ENCODE measurements at regions not wholly inside any gene's neighbourhood (a gene's known extent, or its start where the extent isn't known, plus 50 kb on each side); places are given as distances from the start of the nearest gene placed in this dataset.

DNA sequence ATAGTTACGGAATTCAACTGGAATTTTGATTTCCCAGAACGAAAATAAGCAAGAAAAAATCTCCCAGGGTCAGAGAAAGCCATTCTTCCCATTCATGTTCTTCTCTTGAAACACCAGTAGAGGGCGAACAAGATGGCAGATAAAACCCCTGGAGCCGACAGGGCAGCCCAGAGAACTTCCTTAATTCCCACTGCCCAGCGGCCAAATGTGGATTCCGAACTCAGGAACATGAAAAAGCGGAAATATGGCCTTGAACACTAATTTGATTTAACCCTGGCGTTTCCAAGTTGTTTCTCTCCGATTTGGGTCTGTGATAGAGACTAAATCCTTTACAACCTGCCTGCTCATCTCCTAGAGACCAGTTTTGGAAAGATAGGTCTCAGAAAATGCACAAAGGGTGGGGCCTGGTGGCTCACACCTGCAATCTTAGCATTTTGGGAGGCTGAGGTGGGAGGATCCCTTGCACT lies 100.7 kb upstream of the WAC start:
- Histone ChIP-seq H2BK15ac (ENCODE audit: low read depth, poor library complexity, severe bottlenecking) (no peak overlapping the region), H3K18ac (ENCODE audit: low read depth in 1 of 2, low read length in 2 of 2) (no peak overlapping the region), H3K27me3 (ENCODE audit: control insufficient read depth in 1 of 2, insufficient read depth in 1 of 2, low read length in 2 of 2) (peaks cover 4 to 6% of the 10 kb centered on the region in 2 experiments), H3K4me3 (ENCODE audit: insufficient read depth in 1 of 2, low read depth in 1 of 2, low read length in 2 of 2) (no peak overlapping the region), H3K36me3 (ENCODE audit: control insufficient read depth in 1 of 2, insufficient read depth in 2 of 2, low read depth in 1 of 2, low read length in 2 of 2) (no peaks in the 10 kb centered on the region), H3K9ac (ENCODE audit: low read length) (peak overlapping the region; percentile 57), H4K91ac (ENCODE audit: low read length) (no peak overlapping the region), H2BK120ac (ENCODE audit: low read depth, low read length) (no peak overlapping the region), H3K23ac (ENCODE audit: low read length in 2 of 2) (no peak overlapping the region), H3K4me1 (ENCODE audit: control insufficient read depth, insufficient read depth, low read depth, low read length) (no peaks in the 10 kb centered on the region), H2BK5ac (ENCODE audit: low read depth, low read length, poor library complexity, severe bottlenecking) (no peak overlapping the region), H3K79me1 (replicated peaks; ENCODE audit: low read length, poor library complexity, severe bottlenecking) (no peaks in the 10 kb centered on the region), H3K14ac (ENCODE audit: low read length in 2 of 2) (no peak overlapping the region), H4K8ac (ENCODE audit: low read length) (no peak overlapping the region), H3K9me3 (ENCODE audit: control insufficient read depth, low read length) (no peaks in the 10 kb centered on the region), H3K4me2 (ENCODE audit: low read length, poor library complexity, severe bottlenecking) (no peak overlapping the region), H3K4ac (ENCODE audit: low read depth in 1 of 2, low read length in 2 of 2) (no peak overlapping the region), H2BK12ac (ENCODE audit: low read length in 2 of 2) (no peak overlapping the region), H2AK5ac (ENCODE audit: low read length, severe bottlenecking) (no peak overlapping the region), H3K27ac (ENCODE audit: low read length, poor library complexity, severe bottlenecking) (no peak overlapping the region), H2AFZ (ENCODE audit: low read depth, low read length) (no peak overlapping the region)
- WGBS, result 5% methylated on average over 9 of the region's 9 CpGs
- peak; percentile 72 for DNase-seq

DNA sequence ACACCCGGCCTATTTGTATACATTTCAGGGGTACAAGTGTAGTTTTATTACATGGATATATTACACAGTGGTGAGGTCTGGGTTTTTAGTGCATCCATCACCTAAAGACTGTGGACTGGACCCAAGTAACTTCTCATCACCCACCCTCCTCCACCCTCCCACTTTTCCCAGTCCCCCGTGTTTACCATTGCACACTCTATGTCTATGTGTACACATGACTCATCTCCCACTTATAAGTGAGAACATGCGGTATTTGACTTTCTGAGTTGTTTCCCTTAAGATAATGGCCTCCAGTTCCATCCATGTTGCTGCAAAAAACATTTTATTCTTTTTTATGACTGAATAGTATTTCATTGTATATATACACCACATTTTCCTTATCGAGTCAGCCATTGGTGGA lies 98.9 kb upstream of the WAC start:
- H3K36me3 ChIP-seq (ENCODE audit: control insufficient read depth in 1 of 2, insufficient read depth in 2 of 2, low read depth in 1 of 2, low read length in 2 of 2), result no peaks in the 10 kb centered on the region
- no peak overlapping the region for H3K14ac ChIP-seq (ENCODE audit: low read length in 2 of 2)
- H3K79me1 ChIP-seq (replicated peaks; ENCODE audit: low read length, poor library complexity, severe bottlenecking), result no peaks in the 10 kb centered on the region
- no peak overlapping the region for H3K4ac ChIP-seq (ENCODE audit: low read depth in 1 of 2, low read length in 2 of 2)
- no peak overlapping the region for H3K4me2 ChIP-seq (ENCODE audit: low read length, poor library complexity, severe bottlenecking)
- H4K8ac ChIP-seq (ENCODE audit: low read length), result no peak overlapping the region
- WGBS, result 65% methylated on average over 2 of the region's 4 CpGs
- no peak overlapping the region for H3K23ac ChIP-seq (ENCODE audit: low read length in 2 of 2)
- H3K27me3 ChIP-seq (ENCODE audit: control insufficient read depth in 1 of 2, insufficient read depth in 1 of 2, low read length in 2 of 2), result peaks cover 4 to 12% of the 10 kb centered on the region in 2 experiments
- no peak overlapping the region for H4K91ac ChIP-seq (ENCODE audit: low read length)
- H3K27ac ChIP-seq (ENCODE audit: low read length, poor library complexity, severe bottlenecking), result no peak overlapping the region
- H3K9me3 ChIP-seq (ENCODE audit: control insufficient read depth, low read length), result no peaks in the 10 kb centered on the region
- no peak overlapping the region for H3K18ac ChIP-seq (ENCODE audit: low read depth in 1 of 2, low read length in 2 of 2)
- no peak overlapping the region for H2BK12ac ChIP-seq (ENCODE audit: low read length in 2 of 2)
- H3K4me1 ChIP-seq (ENCODE audit: control insufficient read depth, insufficient read depth, low read depth, low read length), result no peaks in the 10 kb centered on the region
- H3K9ac ChIP-seq (ENCODE audit: low read length), result no peak overlapping the region
- DNase-seq, result peak; percentile 2
- no peak overlapping the region for H2AK5ac ChIP-seq (ENCODE audit: low read length, severe bottlenecking)
- no peak overlapping the region for H2AFZ ChIP-seq (ENCODE audit: low read depth, low read length)
- H2BK15ac ChIP-seq (ENCODE audit: low read depth, poor library complexity, severe bottlenecking), result no peak overlapping the region
- no peak overlapping the region for H2BK5ac ChIP-seq (ENCODE audit: low read depth, low read length, poor library complexity, severe bottlenecking)
- H2BK120ac ChIP-seq (ENCODE audit: low read depth, low read length), result no peak overlapping the region
- H3K4me3 ChIP-seq (ENCODE audit: insufficient read depth in 1 of 2, low read depth in 1 of 2, low read length in 2 of 2), result no peak overlapping the region

DNA sequence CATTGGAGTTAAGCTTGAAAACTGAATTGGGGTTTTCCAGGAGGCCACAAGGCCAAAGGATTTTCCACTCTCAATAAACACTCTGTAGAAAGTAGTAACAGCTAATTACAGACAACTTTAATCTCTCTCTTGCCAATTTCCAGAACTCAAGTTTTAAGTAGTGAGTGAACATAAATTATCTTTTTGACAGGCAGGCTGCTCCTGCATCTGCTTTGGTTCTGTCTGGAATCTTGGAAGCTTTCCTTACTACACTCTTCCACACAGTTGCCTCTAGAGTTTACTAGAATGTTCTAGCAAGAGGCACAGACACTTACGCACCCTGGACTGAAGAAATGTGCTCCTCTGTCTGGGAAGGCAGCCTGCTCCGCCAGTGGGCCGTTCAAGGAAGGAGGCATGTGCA lies 90.5 kb upstream of the WAC start:
- Histone ChIP-seq H2BK15ac (ENCODE audit: low read depth, poor library complexity, severe bottlenecking) (no peak overlapping the region), H3K27ac (ENCODE audit: low read length, poor library complexity, severe bottlenecking) (no peak overlapping the region)

DNA sequence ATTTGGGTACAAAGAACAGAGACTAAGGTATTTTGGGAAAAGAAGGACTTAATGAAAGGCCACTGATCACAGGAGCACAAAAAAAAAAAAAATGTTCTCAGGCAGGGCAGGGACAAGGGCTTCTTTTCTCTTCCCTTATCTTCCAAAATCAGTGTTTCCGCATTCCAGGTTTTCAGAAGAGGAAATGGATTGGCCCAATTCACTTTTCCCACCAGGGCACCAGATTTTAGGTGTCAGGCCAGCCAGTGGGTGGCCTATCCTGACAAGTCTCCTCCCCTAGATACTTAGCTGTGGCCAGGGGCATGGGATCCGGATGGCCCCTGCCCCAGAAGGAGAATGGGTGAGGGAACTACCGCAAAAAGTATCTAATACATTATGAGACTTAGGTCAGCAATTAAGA lies 88.9 kb upstream of the WAC start:
- Histone ChIP-seq H3K18ac (ENCODE audit: low read depth in 1 of 2, low read length in 2 of 2) (no peak overlapping the region), H2AFZ (ENCODE audit: low read depth, low read length) (no peak overlapping the region), H2BK12ac (ENCODE audit: low read length in 2 of 2) (no peak overlapping the region), H3K4me3 (ENCODE audit: insufficient read depth in 1 of 2, low read depth in 1 of 2, low read length in 2 of 2) (no peak overlapping the region), H3K23ac (ENCODE audit: low read length in 2 of 2) (no peak overlapping the region), H3K36me3 (ENCODE audit: control insufficient read depth in 1 of 2, insufficient read depth in 2 of 2, low read depth in 1 of 2, low read length in 2 of 2) (no peaks in the 10 kb centered on the region), H3K27me3 (ENCODE audit: control insufficient read depth in 1 of 2, insufficient read depth in 1 of 2, low read length in 2 of 2) (peaks cover 0 to 9% of the 10 kb centered on the region in 2 experiments), H3K4me2 (ENCODE audit: low read length, poor library complexity, severe bottlenecking) (no peak overlapping the region), H3K14ac (ENCODE audit: low read length in 2 of 2) (no peak overlapping the region), H2BK15ac (ENCODE audit: low read depth, poor library complexity, severe bottlenecking) (no peak overlapping the region), H3K79me1 (replicated peaks; ENCODE audit: low read length, poor library complexity, severe bottlenecking) (no peaks in the 10 kb centered on the region), H3K4me1 (ENCODE audit: control insufficient read depth, insufficient read depth, low read depth, low read length) (no peaks in the 10 kb centered on the region), H3K27ac (ENCODE audit: low read length, poor library complexity, severe bottlenecking) (no peak overlapping the region), H4K8ac (ENCODE audit: low read length) (no peak overlapping the region), H3K4ac (ENCODE audit: low read depth in 1 of 2, low read length in 2 of 2) (no peak overlapping the region), H3K9me3 (ENCODE audit: control insufficient read depth, low read length) (no peaks in the 10 kb centered on the region), H4K91ac (ENCODE audit: low read length) (no peak overlapping the region), H2BK5ac (ENCODE audit: low read depth, low read length, poor library complexity, severe bottlenecking) (no peak overlapping the region), H2AK5ac (ENCODE audit: low read length, severe bottlenecking) (no peak overlapping the region), H3K9ac (ENCODE audit: low read length) (no peak overlapping the region), H2BK120ac (ENCODE audit: low read depth, low read length) (no peak overlapping the region)
- DNase-seq, result no peak
- 45% methylated on average over 3 of the region's 3 CpGs for WGBS

More for the DNA sequence above, 90.5 kb upstream of the WAC start:
- Histone ChIP-seq H3K14ac (ENCODE audit: low read length in 2 of 2) (no peak overlapping the region), H2BK120ac (ENCODE audit: low read depth, low read length) (no peak overlapping the region), H3K23ac (ENCODE audit: low read length in 2 of 2) (no peak overlapping the region), H3K4ac (ENCODE audit: low read depth in 1 of 2, low read length in 2 of 2) (no peak overlapping the region), H2BK12ac (ENCODE audit: low read length in 2 of 2) (no peak overlapping the region), H2AFZ (ENCODE audit: low read depth, low read length) (no peak overlapping the region), H3K4me1 (ENCODE audit: control insufficient read depth, insufficient read depth, low read depth, low read length) (no peaks in the 10 kb centered on the region), H2BK5ac (ENCODE audit: low read depth, low read length, poor library complexity, severe bottlenecking) (no peak overlapping the region), H3K27me3 (ENCODE audit: control insufficient read depth in 1 of 2, insufficient read depth in 1 of 2, low read length in 2 of 2) (peaks cover 5 to 9% of the 10 kb centered on the region in 2 experiments), H4K91ac (ENCODE audit: low read length) (no peak overlapping the region), H3K36me3 (ENCODE audit: control insufficient read depth in 1 of 2, insufficient read depth in 2 of 2, low read depth in 1 of 2, low read length in 2 of 2) (no peaks in the 10 kb centered on the region), H4K8ac (ENCODE audit: low read length) (no peak overlapping the region), H3K4me2 (ENCODE audit: low read length, poor library complexity, severe bottlenecking) (no peak overlapping the region), H3K4me3 (ENCODE audit: insufficient read depth in 1 of 2, low read depth in 1 of 2, low read length in 2 of 2) (no peak overlapping the region), H3K9me3 (ENCODE audit: control insufficient read depth, low read length) (no peaks in the 10 kb centered on the region), H3K18ac (ENCODE audit: low read depth in 1 of 2, low read length in 2 of 2) (no peak overlapping the region), H3K79me1 (replicated peaks; ENCODE audit: low read length, poor library complexity, severe bottlenecking) (no peaks in the 10 kb centered on the region), H2AK5ac (ENCODE audit: low read length, severe bottlenecking) (no peak overlapping the region), H3K9ac (ENCODE audit: low read length) (no peak overlapping the region)
- no peak for DNase-seq
- 89% methylated on average over 3 of the region's 3 CpGs for WGBS

Data from mesenchymal stem cell (in vitro differentiated cells and primary cell).